ENCODE measurements at regions not wholly inside any gene's neighbourhood (a gene's known extent, or its start where the extent isn't known, plus 50 kb on each side); places are given as distances from the start of the nearest gene placed in this dataset.

DNA sequence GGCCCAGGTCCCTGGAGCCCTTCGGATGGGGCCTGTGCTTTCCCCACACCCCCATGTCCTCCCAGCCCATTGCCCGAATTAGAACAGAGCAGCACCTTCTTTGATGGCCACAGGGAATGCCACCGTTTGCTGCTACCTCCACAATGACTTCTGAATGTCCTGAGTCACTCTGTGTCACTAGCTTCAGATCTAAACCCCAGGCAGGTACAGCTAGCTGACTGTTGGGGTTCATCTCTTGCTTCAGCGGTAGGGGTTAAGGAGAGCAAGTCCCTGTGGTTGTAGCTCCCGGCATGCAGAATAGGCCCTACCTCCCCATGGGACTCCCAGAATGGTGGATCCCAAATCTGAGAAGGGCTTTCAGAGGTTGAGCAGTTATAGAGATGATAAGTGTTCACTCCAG lies 291.1 kb upstream of the POU3F1 start:
- no peak for FAIRE-seq
- H3K36me3 ChIP-seq (ENCODE audit: control insufficient read depth, insufficient read depth, low read length), result no peaks in the 10 kb centered on the region
- no peaks in the 10 kb centered on the region for H3K27me3 ChIP-seq (ENCODE audit: control insufficient read depth, insufficient read depth, low read length)
- no peak overlapping the region for H3K4me3 ChIP-seq (ENCODE audit: low read depth, low read length)
- TF ChIP-seq, protein P1, sequence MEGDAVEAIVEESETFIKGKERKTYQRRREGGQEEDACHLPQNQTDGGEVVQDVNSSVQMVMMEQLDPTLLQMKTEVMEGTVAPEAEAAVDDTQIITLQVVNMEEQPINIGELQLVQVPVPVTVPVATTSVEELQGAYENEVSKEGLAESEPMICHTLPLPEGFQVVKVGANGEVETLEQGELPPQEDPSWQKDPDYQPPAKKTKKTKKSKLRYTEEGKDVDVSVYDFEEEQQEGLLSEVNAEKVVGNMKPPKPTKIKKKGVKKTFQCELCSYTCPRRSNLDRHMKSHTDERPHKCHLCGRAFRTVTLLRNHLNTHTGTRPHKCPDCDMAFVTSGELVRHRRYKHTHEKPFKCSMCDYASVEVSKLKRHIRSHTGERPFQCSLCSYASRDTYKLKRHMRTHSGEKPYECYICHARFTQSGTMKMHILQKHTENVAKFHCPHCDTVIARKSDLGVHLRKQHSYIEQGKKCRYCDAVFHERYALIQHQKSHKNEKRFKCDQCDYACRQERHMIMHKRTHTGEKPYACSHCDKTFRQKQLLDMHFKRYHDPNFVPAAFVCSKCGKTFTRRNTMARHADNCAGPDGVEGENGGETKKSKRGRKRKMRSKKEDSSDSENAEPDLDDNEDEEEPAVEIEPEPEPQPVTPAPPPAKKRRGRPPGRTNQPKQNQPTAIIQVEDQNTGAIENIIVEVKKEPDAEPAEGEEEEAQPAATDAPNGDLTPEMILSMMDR (IDR thresholded peaks at IDR 0.05; ENCODE audit: insufficient read depth, low read length, severe bottlenecking), result no peak
- DNase-seq (ENCODE audit: low read depth), result no peak

DNA sequence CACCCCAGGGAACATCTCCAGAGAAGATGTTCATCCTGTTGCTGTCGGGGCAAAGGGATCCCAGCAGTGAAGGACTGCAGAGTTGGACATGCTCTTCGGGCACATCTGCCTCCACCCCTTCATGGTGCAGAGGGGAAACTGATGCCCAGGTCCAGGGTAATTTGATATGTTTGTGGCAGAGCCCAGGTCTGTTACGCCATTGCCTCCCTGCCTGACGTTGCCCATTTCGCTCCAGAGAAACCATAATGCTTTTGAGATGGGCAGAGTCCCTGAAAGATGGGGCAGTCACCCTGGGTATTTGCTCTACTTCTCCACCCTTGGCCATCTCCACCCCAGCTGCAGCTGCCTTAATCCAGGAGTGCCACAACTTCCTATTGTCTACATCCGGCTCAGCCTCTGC lies 290.4 kb upstream of the POU3F1 start:
- DNase-seq (ENCODE audit: low read depth) (no peak), FAIRE-seq (no peak)
- TF ChIP-seq, protein P1 (IDR thresholded peaks at IDR 0.05; ENCODE audit: insufficient read depth, low read length, severe bottlenecking), result no peak
- Histone ChIP-seq H3K36me3 (ENCODE audit: control insufficient read depth, insufficient read depth, low read length) (no peaks in the 10 kb centered on the region), H3K4me3 (ENCODE audit: low read depth, low read length) (no peak overlapping the region), H3K27me3 (ENCODE audit: control insufficient read depth, insufficient read depth, low read length) (no peaks in the 10 kb centered on the region)

DNA sequence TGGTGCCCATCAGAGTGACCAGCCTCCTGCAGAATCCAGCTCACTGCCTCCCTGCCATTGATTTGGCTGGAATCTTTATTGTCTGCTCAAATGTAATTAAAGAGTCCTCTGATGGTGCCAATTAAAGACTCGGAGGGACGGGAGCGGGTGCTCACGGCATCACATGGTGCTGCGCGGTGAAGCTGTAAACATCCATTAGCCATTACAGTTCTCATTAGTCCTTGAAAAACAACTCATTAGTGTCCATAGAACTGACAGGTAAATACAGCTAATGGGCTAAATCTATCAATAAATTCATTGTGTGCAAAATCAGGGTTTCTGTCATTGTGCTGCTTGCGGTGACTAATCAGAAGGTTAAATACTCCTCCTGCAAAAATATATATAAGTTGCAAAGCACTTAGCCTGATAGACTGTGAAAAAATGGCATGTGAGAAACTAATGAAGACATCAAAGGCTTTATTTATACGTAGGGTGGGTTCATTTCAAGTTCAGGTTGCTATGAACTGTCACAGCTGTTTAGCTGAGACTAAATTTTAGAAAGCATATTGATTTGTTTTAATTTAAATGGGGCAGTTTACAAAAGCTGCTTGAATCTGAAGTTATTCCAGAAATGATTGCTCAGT lies 289.8 kb upstream of the POU3F1 start:
- Histone ChIP-seq H3K4me3 (ENCODE audit: low read depth, low read length) (no peak overlapping the region), H3K27me3 (ENCODE audit: control insufficient read depth, insufficient read depth, low read length) (no peaks in the 10 kb centered on the region), H3K36me3 (ENCODE audit: control insufficient read depth, insufficient read depth, low read length) (no peaks in the 10 kb centered on the region)
- DNase-seq (ENCODE audit: low read depth) (no peak), FAIRE-seq (peak; percentile 52)
- TF ChIP-seq, protein P1 (IDR thresholded peaks at IDR 0.05; ENCODE audit: insufficient read depth, low read length, severe bottlenecking), result no peak

DNA sequence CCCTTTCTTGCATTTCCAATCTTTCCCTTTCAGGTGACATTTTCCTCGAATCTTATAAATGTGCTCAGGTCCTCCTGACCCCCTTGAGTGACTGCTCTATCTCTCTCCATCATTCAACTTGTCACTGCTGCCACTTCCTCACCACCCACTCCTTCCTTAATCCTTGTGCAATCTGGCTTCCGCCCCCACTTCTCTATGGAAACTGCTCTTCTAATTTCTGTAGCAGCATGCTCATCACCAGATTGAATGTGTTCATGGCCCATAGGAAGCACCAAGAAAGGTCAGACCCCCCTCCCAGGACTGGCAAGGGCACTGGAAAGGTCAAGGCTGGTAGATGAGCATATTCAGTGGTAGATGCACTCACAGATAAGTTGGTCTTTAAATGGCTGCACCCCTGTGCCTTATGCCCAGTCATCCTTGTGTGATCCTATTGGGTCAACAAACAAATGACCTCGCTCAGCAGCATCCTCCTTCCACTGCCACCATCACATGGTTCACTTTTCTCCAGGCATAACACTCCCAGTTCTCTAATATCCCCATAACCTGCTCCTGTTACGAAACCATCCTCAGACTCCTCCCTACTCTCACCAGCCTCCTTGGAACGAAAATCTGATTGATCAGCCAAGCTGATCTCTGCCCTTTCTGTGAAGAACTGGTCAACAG lies 288.5 kb upstream of the POU3F1 start:
- Histone ChIP-seq H3K27me3 (ENCODE audit: control insufficient read depth, insufficient read depth, low read length) (no peaks in the 10 kb centered on the region), H3K4me3 (ENCODE audit: low read depth, low read length) (no peak overlapping the region), H3K36me3 (ENCODE audit: control insufficient read depth, insufficient read depth, low read length) (no peaks in the 10 kb centered on the region)
- DNase-seq (ENCODE audit: low read depth) (no peak), FAIRE-seq (peak; percentile 84)
- TF ChIP-seq, protein P1 (IDR thresholded peaks at IDR 0.05; ENCODE audit: insufficient read depth, low read length, severe bottlenecking), result no peak

DNA sequence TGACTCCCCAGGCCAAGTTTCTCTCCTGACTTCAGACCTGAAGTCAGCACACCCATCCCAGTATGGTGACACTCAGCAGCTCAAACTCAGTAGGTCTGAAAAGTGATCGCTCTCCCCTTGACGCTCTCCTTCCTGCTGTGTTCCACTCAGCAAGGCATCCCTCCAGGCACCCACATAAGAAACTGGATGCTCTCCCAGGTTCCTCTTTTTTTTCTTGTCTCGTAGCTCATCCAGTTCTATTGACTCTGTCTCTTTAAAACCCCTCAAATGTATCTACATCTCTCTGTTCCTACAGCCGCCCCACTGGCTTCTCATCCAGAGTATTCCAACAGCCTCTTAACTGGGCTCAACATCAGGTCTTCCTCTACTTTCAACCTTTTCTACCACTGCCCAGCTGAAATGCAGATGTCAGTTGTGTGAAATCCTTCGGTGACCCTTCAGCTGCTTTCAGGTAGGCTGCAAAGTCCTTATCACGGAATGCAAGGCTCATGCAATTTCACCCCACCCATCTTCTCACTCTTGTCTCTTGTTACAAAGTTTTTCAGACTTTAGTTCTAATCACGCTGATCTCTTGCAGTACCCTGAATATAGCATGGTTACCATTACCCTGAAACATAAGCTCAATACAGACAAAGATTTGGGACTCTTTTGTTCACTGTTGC lies 286.2 kb upstream of the POU3F1 start:
- FAIRE-seq, result peak; percentile 87
- TF ChIP-seq, protein P1 (IDR thresholded peaks at IDR 0.05; ENCODE audit: insufficient read depth, low read length, severe bottlenecking), result no peak
- H3K27me3 ChIP-seq (ENCODE audit: control insufficient read depth, insufficient read depth, low read length), result no peaks in the 10 kb centered on the region
- H3K4me3 ChIP-seq (ENCODE audit: low read depth, low read length), result no peak overlapping the region
- H3K36me3 ChIP-seq (ENCODE audit: control insufficient read depth, insufficient read depth, low read length), result no peaks in the 10 kb centered on the region
- DNase-seq (ENCODE audit: low read depth), result no peak
